OCI-LY7 (cell line): ENCODE measurements at regions not wholly inside any gene's neighbourhood (a gene's known extent, or its start where the extent isn't known, plus 50 kb on each side); places are given as distances from the start of the nearest gene placed in this dataset.

Experiments used
- BruUV-seq: library from RNA; stranded (reverse); fragments of 400-500 nt; replicated peaks from 2 replicates; lab custom pipeline; 2021; lab: Mats Ljungman, UMichigan
- CTCF ChIA-PET: fragments of 300-600 bp; sonication (Branson Sonifier 250); formaldehyde crosslinking; loops from one replicate; lab custom pipeline; 2022; ENCODE audit warnings: antibody characterized with exemption; ENCODE audit not compliant: unreplicated experiment; lab: Charles Lee
- POLR2A ChIA-PET: fragments of 300-600 bp; sonication (Branson Sonifier 250); formaldehyde crosslinking; loops from one replicate; lab custom pipeline; 2022; ENCODE audit warnings: antibody characterized with exemption; lab: Charles Lee
- DNase-seq: peaks from one replicate; pipeline ENCODE4 v3.0.0-alpha.2; 2015; ENCODE audit warnings: low spot score
- H2AFZ ChIP-seq: fragments of 200-600 bp; sonication (generic), shearing (Covaris generic); 2 replicates; pipeline ENCODE4 v1.6.1; 2014; ENCODE audit warnings: mild to moderate bottlenecking, antibody characterized with exemption, low read length, moderate library complexity
- H3K27ac ChIP-seq: fragments of 200-600 bp; sonication (generic); 2 replicates; pipeline ENCODE4 v1.5.1; 2014; ENCODE audit warnings: mixed run types, low read depth, mild to moderate bottlenecking, moderate library complexity, low read length, inconsistent platforms; ENCODE audit not compliant: poor library complexity, severe bottlenecking
- H3K36me3 ChIP-seq: fragments of 200-600 bp; sonication (generic); 2 replicates; pipeline ENCODE4 v1.6.1; 2014; ENCODE audit warnings: mild to moderate bottlenecking, antibody characterized with exemption, low read length, moderate library complexity, mixed read lengths; ENCODE audit not compliant: insufficient read depth
- H3K4me1 ChIP-seq: fragments of 200-600 bp; sonication (generic); 2 replicates; pipeline ENCODE4 v1.5.1; 2014; ENCODE audit warnings: mild to moderate bottlenecking, low read length; ENCODE audit not compliant: insufficient read depth, poor library complexity, severe bottlenecking
- H3K4me2 ChIP-seq: fragments of 200-600 bp; sonication (generic); 2 replicates; pipeline ENCODE4 v1.6.1; 2014; ENCODE audit warnings: mild to moderate bottlenecking, low read length
- H3K4me3 ChIP-seq: fragments of 200-600 bp; sonication (generic); 2 replicates; pipeline ENCODE4 v1.5.1; 2014; ENCODE audit warnings: mild to moderate bottlenecking, low read depth, low read length; ENCODE audit not compliant: poor library complexity, severe bottlenecking
- H3K79me2 ChIP-seq: fragments of 200-600 bp; sonication (generic); 2 replicates; pipeline ENCODE4 v1.6.1; 2016; ENCODE audit warnings: low read depth, mild to moderate bottlenecking, low read length, moderate library complexity, mixed read lengths; ENCODE audit not compliant: insufficient read depth
- H3K9me2 ChIP-seq: fragments of 200-600 bp; sonication (generic); 2 replicates; pipeline ENCODE4 v1.6.1; 2016; ENCODE audit warnings: mild to moderate bottlenecking, low read length, mixed read lengths; ENCODE audit not compliant: insufficient read depth
- H3K9me3 ChIP-seq: fragments of 200-600 bp; sonication (generic); 2 replicates; pipeline ENCODE4 v1.6.1; 2014; ENCODE audit warnings: mild to moderate bottlenecking, mixed run types, low read length, mixed read lengths
- H4K20me1 ChIP-seq: fragments of 200-600 bp; sonication (generic); 2 replicates; pipeline ENCODE4 v1.6.1; 2014; ENCODE audit warnings: mild to moderate bottlenecking, antibody characterized with exemption, low read length, moderate library complexity, mixed read lengths; ENCODE audit not compliant: insufficient read depth
- EZH2phosphoT487 ChIP-seq: fragments of 200-600 bp; sonication (generic); IDR thresholded peaks from 2 replicates; pipeline ENCODE4 v1.6.1; 2018; ENCODE audit warnings: low read depth, borderline replicate concordance, mild to moderate bottlenecking, mixed run types, antibody characterized with exemption, low read length, moderate library complexity, mixed read lengths
- intact Hi-C: fragments of 100-400 bp; cut with micrococcal nuclease; formaldehyde crosslinking; loops from one replicate; pipeline ENCODE4 v1.10.0; 2022; ENCODE audit not compliant: unreplicated experiment
- TF ChIP-seq, protein P1 (sequence below): fragments of 200-600 bp; sonication (generic); conservative IDR thresholded peaks from 2 replicates; pipeline ENCODE4 v1.5.1; 2014; ENCODE audit warnings: mild to moderate bottlenecking, antibody characterized with exemption, low read length, moderate library complexity, mixed read lengths

DNA sequence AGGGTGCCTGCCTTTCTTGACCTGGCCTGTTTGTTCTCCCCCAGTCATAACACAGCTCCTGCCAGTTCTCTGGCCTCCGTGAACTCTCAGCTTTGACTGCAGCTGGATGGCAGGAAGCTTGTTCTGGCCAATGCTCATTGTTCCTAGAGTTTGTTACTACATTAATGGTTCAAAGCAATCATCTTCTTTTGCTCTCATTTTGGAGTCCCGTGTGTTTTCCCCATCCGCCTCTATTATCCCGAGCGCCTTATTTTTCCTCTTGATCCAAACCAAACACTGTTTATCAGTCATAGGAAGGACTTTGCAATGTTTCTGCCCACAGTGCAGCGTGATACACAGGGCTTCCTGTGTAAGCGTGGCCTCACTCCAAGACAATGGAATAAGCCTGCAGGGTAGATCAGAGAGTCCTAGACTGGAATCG lies 184.3 kb upstream of the APCDD1 start:
- Histone ChIP-seq H3K27ac (no peak overlapping the region), H4K20me1 (no peaks in the 10 kb centered on the region), H3K9me2 (no peaks in the 10 kb centered on the region), H3K36me3 (no peaks in the 10 kb centered on the region), H2AFZ (no peak overlapping the region), H3K4me1 (no peaks in the 10 kb centered on the region), H3K4me3 (no peak overlapping the region), H3K79me2 (no peaks in the 10 kb centered on the region), H3K9me3 (no peaks in the 10 kb centered on the region), H3K4me2 (no peak overlapping the region)
- intact Hi-C loops = loop anchor here (10.0 kb wide), 1 partner anchor 245 kb away; no protein-coding TSS in a partner anchor
- ChIA-PET POLR2A (interaction anchor here (0.5 kb wide), 1 partner anchor 913 kb away, joined by 5 read pairs; no protein-coding TSS in a partner anchor), CTCF (no interaction called here)
- no TSS peak for BruUV-seq
- TF ChIP-seq EZH2phosphoT487 = no peak
- TF ChIP-seq, protein P1, sequence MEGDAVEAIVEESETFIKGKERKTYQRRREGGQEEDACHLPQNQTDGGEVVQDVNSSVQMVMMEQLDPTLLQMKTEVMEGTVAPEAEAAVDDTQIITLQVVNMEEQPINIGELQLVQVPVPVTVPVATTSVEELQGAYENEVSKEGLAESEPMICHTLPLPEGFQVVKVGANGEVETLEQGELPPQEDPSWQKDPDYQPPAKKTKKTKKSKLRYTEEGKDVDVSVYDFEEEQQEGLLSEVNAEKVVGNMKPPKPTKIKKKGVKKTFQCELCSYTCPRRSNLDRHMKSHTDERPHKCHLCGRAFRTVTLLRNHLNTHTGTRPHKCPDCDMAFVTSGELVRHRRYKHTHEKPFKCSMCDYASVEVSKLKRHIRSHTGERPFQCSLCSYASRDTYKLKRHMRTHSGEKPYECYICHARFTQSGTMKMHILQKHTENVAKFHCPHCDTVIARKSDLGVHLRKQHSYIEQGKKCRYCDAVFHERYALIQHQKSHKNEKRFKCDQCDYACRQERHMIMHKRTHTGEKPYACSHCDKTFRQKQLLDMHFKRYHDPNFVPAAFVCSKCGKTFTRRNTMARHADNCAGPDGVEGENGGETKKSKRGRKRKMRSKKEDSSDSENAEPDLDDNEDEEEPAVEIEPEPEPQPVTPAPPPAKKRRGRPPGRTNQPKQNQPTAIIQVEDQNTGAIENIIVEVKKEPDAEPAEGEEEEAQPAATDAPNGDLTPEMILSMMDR = no peak
- DNase-seq = no peak

DNA sequence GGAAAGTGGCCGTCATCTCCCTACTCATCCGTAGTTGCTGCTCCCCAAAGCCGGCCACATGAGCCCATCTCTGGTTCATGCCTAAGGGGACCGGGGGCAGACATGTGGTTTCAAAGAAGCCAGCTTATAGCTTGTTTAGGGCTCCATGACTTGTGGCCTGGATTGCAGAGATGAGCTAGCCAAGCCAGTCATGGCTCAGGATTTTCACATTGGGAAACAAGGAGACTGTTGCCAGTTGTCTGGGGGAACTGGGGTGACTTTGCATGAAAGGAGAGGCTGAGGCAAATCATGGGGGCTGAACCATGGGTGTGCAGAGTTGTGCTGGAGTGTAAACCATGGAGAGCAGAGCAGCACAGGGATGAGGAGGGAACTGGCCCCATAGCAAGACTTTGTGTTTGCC lies 183.0 kb upstream of the APCDD1 start:
- no TSS peak for BruUV-seq
- DNase-seq = no peak
- intact Hi-C loops = loop anchor here (10.0 kb wide), 1 partner anchor 243 kb away; no protein-coding TSS in a partner anchor
- H3K4me3 ChIP-seq = no peak overlapping the region
- ChIA-PET POLR2A (no interaction called here), CTCF (no interaction called here)
- TF ChIP-seq, protein P1 = no peak
- no peak for TF ChIP-seq EZH2phosphoT487
- H3K9me2 ChIP-seq = no peaks in the 10 kb centered on the region
- H3K36me3 ChIP-seq = no peaks in the 10 kb centered on the region
- H2AFZ ChIP-seq = no peak overlapping the region
- H4K20me1 ChIP-seq = no peaks in the 10 kb centered on the region
- H3K79me2 ChIP-seq = no peaks in the 10 kb centered on the region
- H3K9me3 ChIP-seq = no peaks in the 10 kb centered on the region
- H3K4me2 ChIP-seq = no peak overlapping the region
- no peak overlapping the region for H3K27ac ChIP-seq
- no peaks in the 10 kb centered on the region for H3K4me1 ChIP-seq

DNA sequence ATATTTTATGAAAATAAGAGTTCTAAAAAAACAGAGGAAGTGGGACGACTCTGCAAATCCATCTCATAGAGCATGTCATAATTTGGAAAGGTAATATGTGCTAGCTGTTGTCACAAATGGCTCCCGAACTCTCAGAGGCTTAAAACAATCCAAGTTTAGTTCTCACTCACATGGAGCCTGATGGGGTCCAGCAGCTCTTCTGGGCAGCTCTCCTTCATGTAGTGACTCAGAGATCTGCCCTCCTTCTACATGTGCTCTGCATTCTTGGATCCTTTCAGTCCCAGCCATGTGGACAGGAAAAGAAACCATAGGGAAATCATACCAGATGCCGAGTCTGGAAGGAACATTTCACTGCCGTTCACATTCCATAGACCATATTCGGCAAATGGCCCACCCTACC lies 180.1 kb upstream of the APCDD1 start:
- Histone ChIP-seq H3K27ac (no peak overlapping the region), H3K4me1 (no peaks in the 10 kb centered on the region), H3K9me2 (no peaks in the 10 kb centered on the region), H3K36me3 (no peaks in the 10 kb centered on the region), H3K79me2 (no peaks in the 10 kb centered on the region), H2AFZ (no peak overlapping the region), H3K4me2 (no peak overlapping the region), H3K9me3 (no peaks in the 10 kb centered on the region), H3K4me3 (no peak overlapping the region), H4K20me1 (no peaks in the 10 kb centered on the region)
- CTCF ChIA-PET = no interaction called here
- BruUV-seq = no TSS peak
- TF ChIP-seq, protein P1 = no peak
- no peak for TF ChIP-seq EZH2phosphoT487
- POLR2A ChIA-PET = no interaction called here
- no peak for DNase-seq
- intact Hi-C loops = loop anchor here (10.0 kb wide), 1 partner anchor 240 kb away; no protein-coding TSS in a partner anchor
